H1 (cell line): ENCODE measurements at regions not wholly inside any gene's neighbourhood (a gene's known extent, or its start where the extent isn't known, plus 50 kb on each side); places are given as distances from the start of the nearest gene placed in this dataset.

Experiments
- CTCF ChIA-PET: fragments of 300-600 bp; sonication (Branson Sonifier 250); formaldehyde crosslinking; loops from one replicate; lab custom pipeline; 2021; ENCODE audit not compliant: partially characterized antibody; lab: Charles Lee
- POLR2A ChIA-PET: fragments of 300-600 bp; sonication (Branson Sonifier 250); formaldehyde crosslinking; loops from one replicate; lab custom pipeline; 2021; ENCODE audit warnings: inconsistent platforms; ENCODE audit not compliant: partially characterized antibody; lab: Charles Lee
- DNase-seq, 2 experiments: peaks; one replicate each; pipeline versions ENCODE4 v3.0.0 to v3.0.0-alpha.2; 2010 to 2022; ENCODE audit warnings: low spot score in 2 of 2, low read depth in 1 of 2, mixed read lengths in 1 of 2
- FAIRE-seq: peaks from 2 replicates; lab custom pipeline; 2011; peaks lifted over from hg19 to GRCh38; lab: Jason Lieb, UNC
- H2AFZ ChIP-seq: 2 replicates; pipeline ENCODE4 v1.8.1; 2012; ENCODE audit warnings: low read length, inconsistent platforms
- H2AK5ac ChIP-seq: 2 replicates; pipeline ENCODE4 v1.6.1; 2013; ENCODE audit warnings: low read depth, low read length
- H2BK120ac ChIP-seq: replicated peaks from 2 replicates; pipeline ENCODE3; 2013; ENCODE audit warnings: low read depth, low read length, inconsistent platforms
- H2BK12ac ChIP-seq: 2 replicates; pipeline ENCODE4 v1.6.1; 2013; ENCODE audit warnings: low read depth, low read length
- H2BK15ac ChIP-seq: 2 replicates; pipeline ENCODE4 v1.6.1; 2013; ENCODE audit warnings: low read length
- H2BK20ac ChIP-seq: 2 replicates; pipeline ENCODE4 v1.6.1; 2013; ENCODE audit warnings: low read length
- H2BK5ac ChIP-seq: 2 replicates; pipeline ENCODE4 v1.6.1; 2013; ENCODE audit warnings: low read depth, low read length
- H3K14ac ChIP-seq: 2 replicates; pipeline ENCODE4 v1.6.1; 2013; ENCODE audit warnings: inconsistent platforms; ENCODE audit not compliant: insufficient read length
- H3K18ac ChIP-seq: 2 replicates; pipeline ENCODE4 v1.6.1; 2013; ENCODE audit warnings: low read length; ENCODE audit errors: extremely low read depth
- H3K23ac ChIP-seq: 2 replicates; pipeline ENCODE4 v1.6.1; 2013; ENCODE audit warnings: inconsistent platforms; ENCODE audit not compliant: insufficient read length
- H3K23me2 ChIP-seq: 2 replicates; pipeline ENCODE4 v1.6.1; 2013; ENCODE audit warnings: low read depth, low read length
- H3K27ac ChIP-seq: 2 replicates; pipeline ENCODE4 v1.6.1; 2011; ENCODE audit warnings: low read depth, low read length, inconsistent platforms
- H3K27me3 ChIP-seq, 4 experiments: replicated peaks in 1 of 4; 1 replicate in 1 of 4; 2 replicates in 3 of 4; pipeline versions ENCODE4 v1.6.1 to v1.8.1; 2011 to 2013; ENCODE audit warnings: low read length in 3 of 4, mild to moderate bottlenecking in 3 of 4, inconsistent platforms in 2 of 4, mixed read lengths in 2 of 4, moderate library complexity in 1 of 4; ENCODE audit not compliant: control insufficient read depth in 3 of 4, insufficient read depth in 3 of 4; ENCODE audit errors: extremely low read depth in 1 of 4
- H3K36me3 ChIP-seq, 4 experiments: 2 replicates each; pipeline versions ENCODE4 v1.6.1 to v1.8.1; 2011 to 2013; ENCODE audit warnings: mild to moderate bottlenecking in 4 of 4, low read length in 3 of 4, moderate library complexity in 2 of 4, control low read depth in 1 of 4, inconsistent platforms in 1 of 4; ENCODE audit not compliant: insufficient read depth in 4 of 4, control insufficient read depth in 2 of 4
- H3K4ac ChIP-seq: replicated peaks from 2 replicates; pipeline ENCODE3; 2013; ENCODE audit warnings: low read length, low read depth, mixed read lengths, inconsistent platforms; ENCODE audit not compliant: insufficient read length
- H3K4me1 ChIP-seq, 4 experiments: replicated peaks in 1 of 4; 1 replicate in 1 of 4; 2 replicates in 3 of 4; pipeline versions ENCODE4 v1.6.1 to v1.8.1; 2011 to 2013; ENCODE audit warnings: low read length in 3 of 4, inconsistent platforms in 2 of 4, mixed read lengths in 1 of 4; ENCODE audit not compliant: insufficient read depth in 4 of 4, control insufficient read depth in 3 of 4
- H3K4me2 ChIP-seq, 2 experiments: 2 replicates each; pipeline versions ENCODE4 v1.6.1 to v1.8.1; 2011 to 2013; ENCODE audit warnings: low read depth in 2 of 2, low read length in 2 of 2, control low read depth in 1 of 2, inconsistent platforms in 1 of 2, mild to moderate bottlenecking in 1 of 2; ENCODE audit not compliant: insufficient read depth in 1 of 2
- H3K4me3 ChIP-seq, 4 experiments: fragments of 200-600, 300-600 bp in 1 of 4; sonication (generic), shearing (Covaris generic), sonication (Bioruptor Twin) in 1 of 4; 2 replicates each; pipeline versions ENCODE4 v1.5.1 to v1.8.1; 2011 to 2016; ENCODE audit warnings: low read length in 4 of 4, low read depth in 3 of 4, control low read depth in 2 of 4, inconsistent platforms in 2 of 4, mild to moderate bottlenecking in 2 of 4, mixed read lengths in 1 of 4, moderate library complexity in 1 of 4; ENCODE audit not compliant: insufficient read depth in 2 of 4; ENCODE audit errors: extremely low read depth in 1 of 4
- H3K56ac ChIP-seq: replicated peaks from 2 replicates; pipeline ENCODE3; 2013; ENCODE audit warnings: low read depth, mild to moderate bottlenecking, mixed read lengths, low read length, inconsistent platforms; ENCODE audit not compliant: insufficient read length
- H3K79me1 ChIP-seq: 2 replicates; pipeline ENCODE4 v1.6.1; 2013; ENCODE audit warnings: low read depth, low read length, control low read depth
- H3K79me2 ChIP-seq, 2 experiments: 2 replicates each; pipeline versions ENCODE4 v1.6.1 to v1.8.1; 2012 to 2013; ENCODE audit warnings: low read length in 2 of 2, mild to moderate bottlenecking in 2 of 2, inconsistent platforms in 1 of 2; ENCODE audit not compliant: insufficient read depth in 2 of 2, control insufficient read depth in 1 of 2
- H3K9ac ChIP-seq, 4 experiments: replicated peaks in 1 of 4; 1 replicate in 1 of 4; 2 replicates in 3 of 4; pipeline versions ENCODE4 v1.6.1 to v1.8.1; 2011 to 2013; ENCODE audit warnings: low read depth in 3 of 4, low read length in 3 of 4, control low read depth in 2 of 4, mild to moderate bottlenecking in 2 of 4, moderate library complexity in 2 of 4, inconsistent platforms in 1 of 4; ENCODE audit errors: extremely low read depth in 1 of 4
- H3K9me3 ChIP-seq, 2 experiments: 2 replicates each; pipeline versions ENCODE4 v1.6.1 to v1.8.1; 2012 to 2013; ENCODE audit warnings: mild to moderate bottlenecking in 2 of 2, moderate library complexity in 2 of 2, control low read depth in 1 of 2, inconsistent platforms in 1 of 2, low read depth in 1 of 2, low read length in 1 of 2, mixed read lengths in 1 of 2; ENCODE audit not compliant: insufficient read depth in 2 of 2
- H4K20me1 ChIP-seq, 2 experiments: replicated peaks in 1 of 2; 2 replicates each; pipeline versions ENCODE3 to v1.8.1; 2011 to 2013; ENCODE audit warnings: inconsistent platforms in 2 of 2, low read length in 2 of 2, mild to moderate bottlenecking in 1 of 2; ENCODE audit not compliant: insufficient read depth in 2 of 2, control insufficient read depth in 1 of 2
- H4K5ac ChIP-seq: 2 replicates; pipeline ENCODE4 v1.6.1; 2013; ENCODE audit warnings: low read length, low read depth, mixed read lengths, inconsistent platforms; ENCODE audit not compliant: insufficient read length
- H4K8ac ChIP-seq: 2 replicates; pipeline ENCODE4 v1.8.0; 2013; ENCODE audit warnings: mild to moderate bottlenecking, moderate library complexity, low read length, inconsistent platforms; ENCODE audit not compliant: insufficient read depth; ENCODE audit errors: extremely low read depth
- H4K91ac ChIP-seq: replicated peaks from 2 replicates; pipeline ENCODE3; 2013; ENCODE audit warnings: low read length, mixed read lengths, inconsistent platforms; ENCODE audit not compliant: insufficient read length
- PHF8 ChIP-seq: fragments of 200-600 bp; sonication (generic); conservative IDR thresholded peaks from 2 replicates; pipeline ENCODE4 v1.7.1; 2012; ENCODE audit warnings: low read depth, mild to moderate bottlenecking, inconsistent platforms, low read length, moderate library complexity
- RXRA ChIP-seq: IDR thresholded peaks from 2 replicates; pipeline ENCODE4 v1.6.1; 2011; ENCODE audit warnings: low read depth, mild to moderate bottlenecking, low read length, moderate library complexity; ENCODE audit not compliant: insufficient read depth
- SIN3A ChIP-seq, 2 experiments: IDR thresholded peaks in 1 of 2; conservative IDR thresholded peaks in 1 of 2; 2 replicates each; pipeline ENCODE4 v1.6.1; 2011 to 2012; ENCODE audit warnings: low read length in 2 of 2, improper control_type of control experiment in 1 of 2, low read depth in 1 of 2, mild to moderate bottlenecking in 1 of 2
- USF2 ChIP-seq: IDR thresholded peaks from 2 replicates; pipeline ENCODE4 v1.6.1; 2011; ENCODE audit warnings: low read length, improper control_type of control experiment
- WGBS, 2 experiments: shearing (Covaris generic) in 1 of 2; methylation state at CpG; one replicate each; pipeline versions ENCODE4 v1.1.6 to v1.1.7; 2013 to 2015; ENCODE audit warnings: low lambda C conversion rate in 2 of 2, mixed read lengths in 2 of 2, inconsistent platforms in 1 of 2, low coverage in 1 of 2, missing lambda C conversion rate in 1 of 2; ENCODE audit not compliant: insufficient replicate concordance in 2 of 2, insufficient coverage in 1 of 2, insufficient read length in 1 of 2; ENCODE audit errors: extremely low coverage in 1 of 2, missing lambda C conversion rate in 1 of 2; 5-methylcytosine and 5-hydroxymethylcytosine counted together

GRCh38 chr15:96559631-96560030 lies 229.1 kb downstream of the NR2F2 start:
- H2AK5ac ChIP-seq: no peak overlapping the region
- H3K4ac ChIP-seq: no peak overlapping the region
- no peaks in the 10 kb centered on the region for H3K79me1 ChIP-seq
- FAIRE-seq (no peak), DNase-seq (no peak)
- 94% methylated on average over 4 of the region's 4 CpGs; no CpG with 5 or more reads in 1 of the 2 experiments for WGBS, 2 experiments
- no peak overlapping the region for H4K8ac ChIP-seq
- H3K4me1 ChIP-seq: no peaks in the 10 kb centered on the region
- H3K4me2 ChIP-seq: no peak overlapping the region
- no peak overlapping the region for H2BK120ac ChIP-seq
- H2BK20ac ChIP-seq: no peak overlapping the region
- no peaks in the 10 kb centered on the region for H3K27me3 ChIP-seq
- H3K9me3 ChIP-seq: no peaks in the 10 kb centered on the region
- no peak overlapping the region for H3K27ac ChIP-seq
- no peak overlapping the region for H2AFZ ChIP-seq
- ChIA-PET CTCF (interaction anchor here (1.3 kb wide), 1 partner anchor 31 kb away, joined by 3 read pairs; no protein-coding TSS in a partner anchor), POLR2A (no interaction called here)
- no peak overlapping the region for H3K18ac ChIP-seq
- no peak overlapping the region for H2BK12ac ChIP-seq
- no peak overlapping the region for H3K23ac ChIP-seq
- no peaks in the 10 kb centered on the region; a peak in 1 of 8 replicates for H3K36me3 ChIP-seq
- no peak overlapping the region for H3K9ac ChIP-seq
- no peak overlapping the region for H4K91ac ChIP-seq
- no peaks in the 10 kb centered on the region for H3K23me2 ChIP-seq
- no peak overlapping the region for H4K5ac ChIP-seq
- H3K56ac ChIP-seq: no peak overlapping the region
- no peak overlapping the region for H2BK5ac ChIP-seq
- H3K4me3 ChIP-seq: no peak overlapping the region
- no peak overlapping the region for H2BK15ac ChIP-seq
- no peaks in the 10 kb centered on the region for H3K79me2 ChIP-seq
- H4K20me1 ChIP-seq: no peaks in the 10 kb centered on the region
- H3K14ac ChIP-seq: no peak overlapping the region
- TF ChIP-seq SIN3A (conservative IDR thresholded peaks at IDR 0.05 in 1 of 2, IDR thresholded peaks at IDR 0.05 in 1 of 2; ENCODE audit: low read depth in 1 of 2, low read length in 2 of 2): no peak
- no peak for TF ChIP-seq RXRA
- TF ChIP-seq USF2: no peak
- TF ChIP-seq PHF8: no peak
